ENCODE measurements at regions not wholly inside any gene's neighbourhood (a gene's known extent, or its start where the extent isn't known, plus 50 kb on each side); places are given as distances from the start of the nearest gene placed in this dataset.
A peak's percentile ranks its signal among the peaks of the same experiment; 100 is the strongest.

DNA sequence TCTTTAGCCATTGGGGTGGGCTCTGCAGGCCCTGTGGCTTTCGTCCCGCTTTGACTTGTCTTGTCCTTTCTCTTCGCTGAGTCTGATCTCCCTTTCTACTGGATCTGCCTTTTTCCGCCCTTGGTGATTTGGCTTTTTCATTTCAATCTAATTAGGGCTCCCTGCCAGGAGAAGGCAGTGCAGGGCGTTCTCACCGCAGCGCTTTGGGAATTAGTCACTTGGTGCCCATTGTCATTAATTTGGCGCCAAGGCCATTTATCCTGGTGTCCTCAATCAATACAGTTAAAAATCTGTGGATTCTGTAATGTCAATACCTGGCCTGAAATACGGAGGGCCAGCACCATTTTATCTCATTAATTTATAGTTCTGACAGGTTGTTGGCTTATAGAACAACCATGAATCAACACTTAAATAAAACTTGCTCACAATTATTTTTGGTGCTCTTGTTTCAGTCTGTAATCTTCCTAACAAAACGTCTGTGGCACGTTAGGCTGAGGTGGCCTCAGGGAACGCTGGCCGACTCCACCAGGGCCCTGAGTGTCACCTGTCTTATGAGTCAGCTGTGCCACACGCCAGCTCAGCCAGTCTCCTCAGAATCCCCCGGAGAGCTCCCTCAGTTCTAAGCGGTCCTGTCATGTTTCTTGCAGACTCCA, 115.7 kb downstream of the BEGAIN start:
- Histone ChIP-seq H3K36me3 (ENCODE audit: control insufficient read depth, insufficient read depth, low read length) (no peaks in the 10 kb centered on the region), H3K4me1 (ENCODE audit: control insufficient read depth, insufficient read depth, low read length) (peaks cover 9% of the 10 kb centered on the region; the same call in 1 of the 2 replicates), H3K4me3 (ENCODE audit: low read depth, low read length) (no peak overlapping the region), H3K27me3 (ENCODE audit: control insufficient read depth, insufficient read depth, low read length) (no peaks in the 10 kb centered on the region), H3K9ac (ENCODE audit: low read depth, low read length) (no peak overlapping the region), H3K9me3 (ENCODE audit: control insufficient read depth, insufficient read depth, low read length) (no peaks in the 10 kb centered on the region), H3K27ac (ENCODE audit: low read depth, low read length) (no peak overlapping the region)

DNA sequence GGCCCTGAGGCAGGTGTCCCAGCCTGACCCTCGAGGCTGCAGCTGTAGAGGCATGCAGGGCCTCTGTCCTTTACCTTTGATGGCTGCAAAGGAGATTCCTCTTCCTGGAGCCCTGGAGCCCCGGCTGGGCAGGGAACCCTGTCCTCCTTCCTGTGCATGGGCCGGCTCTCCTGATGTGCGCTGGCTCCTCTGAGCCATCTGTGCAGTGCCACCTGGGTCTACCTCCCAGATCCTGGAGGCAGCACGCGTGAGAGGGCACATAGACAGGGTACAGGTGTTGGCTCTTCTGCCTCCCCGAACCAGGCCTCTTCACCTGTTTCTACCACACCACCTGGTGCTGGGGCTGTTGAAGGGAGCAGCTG, 115.1 kb downstream of the BEGAIN start:
- Histone ChIP-seq H3K9me3 (ENCODE audit: control insufficient read depth, insufficient read depth, low read length) (no peaks in the 10 kb centered on the region), H3K27me3 (ENCODE audit: control insufficient read depth, insufficient read depth, low read length) (no peaks in the 10 kb centered on the region), H3K4me1 (ENCODE audit: control insufficient read depth, insufficient read depth, low read length) (0 out of 2 replicates have a peak, but pooled peaks cover 6% of the 10 kb centered on the region), H3K36me3 (ENCODE audit: control insufficient read depth, insufficient read depth, low read length) (no peaks in the 10 kb centered on the region), H3K4me3 (ENCODE audit: low read depth, low read length) (no peak overlapping the region), H3K9ac (ENCODE audit: low read depth, low read length) (no peak overlapping the region), H3K27ac (ENCODE audit: low read depth, low read length) (no peak overlapping the region)

DNA sequence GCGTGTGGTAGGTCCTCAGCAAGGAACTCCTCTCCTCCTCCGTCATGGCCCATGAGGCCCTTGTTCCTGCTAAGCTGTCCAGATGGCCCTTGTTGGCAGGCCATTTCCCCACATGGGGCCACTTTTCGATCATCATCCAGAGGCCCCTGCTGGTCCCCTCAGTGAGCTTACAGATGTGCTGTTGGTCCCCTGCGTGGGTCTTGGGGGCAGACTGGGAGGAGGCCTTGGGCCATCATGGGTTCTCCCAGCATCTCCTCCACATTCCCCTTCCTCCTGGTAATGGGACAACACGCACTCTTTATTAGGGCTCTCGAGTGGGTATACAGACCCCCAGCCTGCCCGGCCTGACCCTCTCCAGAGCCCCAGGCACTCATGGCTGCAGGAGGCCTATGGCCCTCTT, 114.7 kb downstream of the BEGAIN start:
- no peak overlapping the region for H3K9ac ChIP-seq (ENCODE audit: low read depth, low read length)
- H3K27me3 ChIP-seq (ENCODE audit: control insufficient read depth, insufficient read depth, low read length) = no peaks in the 10 kb centered on the region
- H3K4me1 ChIP-seq (ENCODE audit: control insufficient read depth, insufficient read depth, low read length) = 0 out of 2 replicates have a peak, but pooled peaks cover 6% of the 10 kb centered on the region
- no peaks in the 10 kb centered on the region for H3K36me3 ChIP-seq (ENCODE audit: control insufficient read depth, insufficient read depth, low read length)
- H3K4me3 ChIP-seq (ENCODE audit: low read depth, low read length) = no peak overlapping the region
- no peaks in the 10 kb centered on the region for H3K9me3 ChIP-seq (ENCODE audit: control insufficient read depth, insufficient read depth, low read length)
- no peak overlapping the region for H3K27ac ChIP-seq (ENCODE audit: low read depth, low read length)

GRCh38 chr14:100473249-100473648, 114.0 kb downstream of the BEGAIN start:
- no peak overlapping the region for H3K27ac ChIP-seq (ENCODE audit: low read depth, low read length)
- H3K4me1 ChIP-seq (ENCODE audit: control insufficient read depth, insufficient read depth, low read length) = 0 out of 2 replicates have a peak, but pooled peaks cover 6% of the 10 kb centered on the region
- H3K27me3 ChIP-seq (ENCODE audit: control insufficient read depth, insufficient read depth, low read length) = no peaks in the 10 kb centered on the region

GRCh38 chr14:100474196-100474595, 113.0 kb downstream of the BEGAIN start:
- Histone ChIP-seq H3K27ac (ENCODE audit: low read depth, low read length) (no peak overlapping the region), H3K36me3 (ENCODE audit: control insufficient read depth, insufficient read depth, low read length) (no peaks in the 10 kb centered on the region), H3K9me3 (ENCODE audit: control insufficient read depth, insufficient read depth, low read length) (no peaks in the 10 kb centered on the region), H3K27me3 (ENCODE audit: control insufficient read depth, insufficient read depth, low read length) (no peaks in the 10 kb centered on the region), H3K4me3 (ENCODE audit: low read depth, low read length) (no peak overlapping the region), H3K9ac (ENCODE audit: low read depth, low read length) (no peak overlapping the region), H3K4me1 (ENCODE audit: control insufficient read depth, insufficient read depth, low read length) (0 out of 2 replicates have a peak, but pooled peaks cover 6% of the 10 kb centered on the region)

More at GRCh38 chr14:100473249-100473648, 114.0 kb downstream of the BEGAIN start:
- Histone ChIP-seq H3K9me3 (ENCODE audit: control insufficient read depth, insufficient read depth, low read length) (no peaks in the 10 kb centered on the region), H3K4me3 (ENCODE audit: low read depth, low read length) (no peak overlapping the region), H3K9ac (ENCODE audit: low read depth, low read length) (no peak overlapping the region), H3K36me3 (ENCODE audit: control insufficient read depth, insufficient read depth, low read length) (no peaks in the 10 kb centered on the region)

GRCh38 chr14:100475268-100475667, 111.9 kb downstream of the BEGAIN start:
- Histone ChIP-seq H3K27ac (ENCODE audit: low read depth, low read length) (no peak overlapping the region), H3K9ac (ENCODE audit: low read depth, low read length) (no peak overlapping the region), H3K9me3 (ENCODE audit: control insufficient read depth, insufficient read depth, low read length) (no peaks in the 10 kb centered on the region)

GRCh38 chr14:100476012-100476822, 111.0 kb downstream of the BEGAIN start:
- Histone ChIP-seq H3K4me3 (ENCODE audit: low read depth, low read length) (no peak overlapping the region), H3K4me1 (ENCODE audit: control insufficient read depth, insufficient read depth, low read length) (0 out of 2 replicates have a peak, but pooled peaks cover 6% of the 10 kb centered on the region), H3K9me3 (ENCODE audit: control insufficient read depth, insufficient read depth, low read length) (no peaks in the 10 kb centered on the region), H3K27ac (ENCODE audit: low read depth, low read length) (peak overlapping the region; percentile 21), H3K27me3 (ENCODE audit: control insufficient read depth, insufficient read depth, low read length) (no peaks in the 10 kb centered on the region), H3K9ac (ENCODE audit: low read depth, low read length) (no peak overlapping the region), H3K36me3 (ENCODE audit: control insufficient read depth, insufficient read depth, low read length) (no peaks in the 10 kb centered on the region)

More at GRCh38 chr14:100475268-100475667, 111.9 kb downstream of the BEGAIN start:
- H3K27me3 ChIP-seq (ENCODE audit: control insufficient read depth, insufficient read depth, low read length) = no peaks in the 10 kb centered on the region
- no peaks in the 10 kb centered on the region for H3K36me3 ChIP-seq (ENCODE audit: control insufficient read depth, insufficient read depth, low read length)
- no peak overlapping the region for H3K4me3 ChIP-seq (ENCODE audit: low read depth, low read length)
- 0 out of 2 replicates have a peak, but pooled peaks cover 6% of the 10 kb centered on the region for H3K4me1 ChIP-seq (ENCODE audit: control insufficient read depth, insufficient read depth, low read length)

GRCh38 chr14:100484531-100485267, 102.5 kb downstream of the BEGAIN start:
- H3K9ac ChIP-seq (ENCODE audit: low read depth, low read length) = no peak overlapping the region
- no peak overlapping the region for H3K27ac ChIP-seq (ENCODE audit: low read depth, low read length)
- H3K4me3 ChIP-seq (ENCODE audit: low read depth, low read length) = no peak overlapping the region
- H3K4me1 ChIP-seq (ENCODE audit: control insufficient read depth, insufficient read depth, low read length) = no peaks in the 10 kb centered on the region
- H3K9me3 ChIP-seq (ENCODE audit: control insufficient read depth, insufficient read depth, low read length) = no peaks in the 10 kb centered on the region
- no peaks in the 10 kb centered on the region for H3K36me3 ChIP-seq (ENCODE audit: control insufficient read depth, insufficient read depth, low read length)
- no peaks in the 10 kb centered on the region for H3K27me3 ChIP-seq (ENCODE audit: control insufficient read depth, insufficient read depth, low read length)

DNA sequence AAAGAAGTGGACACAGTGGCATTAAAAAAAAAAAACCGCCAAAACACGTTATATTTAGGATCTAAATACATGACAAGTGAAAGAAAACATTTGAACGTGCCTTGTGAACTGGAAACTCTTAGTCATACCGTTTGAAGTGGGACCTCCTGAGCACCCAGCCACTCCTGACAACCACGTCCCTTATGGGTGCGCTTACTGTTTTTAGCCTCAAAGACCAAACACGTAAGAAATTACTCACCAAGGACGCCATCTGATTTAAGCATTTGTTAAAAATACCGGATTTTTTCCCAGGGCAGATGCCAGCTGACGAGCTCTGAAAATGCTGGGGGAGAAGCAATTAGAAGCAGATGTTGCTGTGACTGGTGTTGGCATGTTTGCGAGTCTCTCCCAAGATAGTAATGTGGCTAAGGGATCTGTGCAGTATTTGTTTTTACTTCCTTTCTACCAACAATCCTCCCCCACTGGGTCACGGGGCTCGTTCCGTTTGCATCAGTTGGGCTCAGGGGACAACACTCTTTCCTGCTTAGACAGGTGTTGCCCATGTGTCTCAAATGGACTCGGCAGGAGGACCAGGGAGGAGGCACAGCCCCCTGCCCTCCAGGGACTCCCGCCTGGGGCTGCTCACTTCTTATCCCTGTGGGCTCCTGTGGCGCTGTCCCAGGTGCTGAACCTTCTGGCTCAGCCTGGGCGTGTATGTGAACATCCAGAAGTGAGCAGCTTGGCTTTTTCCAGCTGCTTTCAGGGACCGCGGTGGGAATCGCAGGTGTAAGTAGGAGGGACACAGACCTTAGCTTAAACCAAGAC, 101.0 kb downstream of the BEGAIN start:
- Histone ChIP-seq H3K27ac (ENCODE audit: low read depth, low read length) (no peak overlapping the region), H3K4me3 (ENCODE audit: low read depth, low read length) (no peak overlapping the region), H3K4me1 (ENCODE audit: control insufficient read depth, insufficient read depth, low read length) (no peaks in the 10 kb centered on the region), H3K36me3 (ENCODE audit: control insufficient read depth, insufficient read depth, low read length) (no peaks in the 10 kb centered on the region), H3K27me3 (ENCODE audit: control insufficient read depth, insufficient read depth, low read length) (no peaks in the 10 kb centered on the region), H3K9me3 (ENCODE audit: control insufficient read depth, insufficient read depth, low read length) (no peaks in the 10 kb centered on the region), H3K9ac (ENCODE audit: low read depth, low read length) (no peak overlapping the region)
